ENCODE measurements at regions not wholly inside any gene's neighbourhood (a gene's known extent, or its start where the extent isn't known, plus 50 kb on each side); places are given as distances from the start of the nearest gene placed in this dataset.

GRCh38 chr5:74130155-74130897 lies 504.3 kb downstream of the ARHGEF28 start:
- TF ChIP-seq EZH2 (IDR thresholded peaks at IDR 0.05) = no peak
- no peak for TF ChIP-seq CTCF (IDR thresholded peaks at IDR 0.05)
- no peak for TF ChIP-seq EZH2phosphoT487 (IDR thresholded peaks at IDR 0.05)
